ENCODE measurements at regions not wholly inside any gene's neighbourhood (a gene's known extent, or its start where the extent isn't known, plus 50 kb on each side); places are given as distances from the start of the nearest gene placed in this dataset.
"Not testable (repeated sequence)": the region's sequence is repeated elsewhere in the genome, so short reads cannot be mapped to it uniquely, and the experiment has no call there.

GRCh38 chr3:87564438-87564837 is 288.1 kb upstream of the POU1F1 start:
- DNase-seq, result no peak

DNA sequence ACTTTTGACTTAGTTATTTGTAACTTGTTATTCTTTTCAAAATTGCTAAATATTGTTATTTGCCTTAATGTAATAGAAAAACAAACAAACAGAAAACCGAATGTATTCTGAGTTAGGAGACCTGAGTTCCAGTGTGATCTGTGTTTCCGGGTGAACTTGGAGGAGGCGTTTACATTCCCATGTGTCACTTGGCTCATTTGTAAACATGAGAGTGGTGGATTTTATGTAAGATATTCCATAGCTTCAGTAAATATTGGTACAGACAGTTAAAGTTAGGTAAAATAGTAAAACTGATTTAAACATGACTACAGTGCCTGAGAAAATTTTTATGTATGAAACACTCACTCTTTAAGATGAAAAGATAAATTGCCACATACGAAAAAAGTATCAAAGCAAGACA is 287.3 kb upstream of the POU1F1 start:
- DNase-seq, result no peak

DNA sequence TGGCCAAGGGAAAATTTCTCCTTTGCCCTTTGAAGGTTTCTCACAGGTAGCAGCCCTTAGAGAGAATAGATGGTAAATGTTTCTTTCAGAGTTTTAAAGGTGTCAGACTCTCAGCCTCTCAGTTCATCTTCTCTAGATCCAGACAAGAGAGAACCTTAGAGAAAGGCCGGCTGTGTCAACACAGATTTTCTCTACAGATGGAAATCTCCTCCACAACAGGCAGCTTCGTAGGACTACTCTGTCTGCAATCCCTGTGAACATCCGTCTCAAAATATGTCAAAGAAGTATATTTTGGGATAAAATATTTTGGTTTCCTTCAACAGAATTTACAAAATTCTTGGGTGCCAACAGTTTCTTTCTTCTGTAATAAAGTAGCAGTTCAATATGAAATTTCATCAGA is 282.1 kb upstream of the POU1F1 start:
- no peak for DNase-seq

- DNase-seq, result no peak
Measured at GRCh38 chr3:87555290-87555689, 278.9 kb upstream of the POU1F1 start.

GRCh38 chr3:87553058-87553457 is 276.7 kb upstream of the POU1F1 start:
- no peak for DNase-seq

- no peak for DNase-seq
Measured at GRCh38 chr3:87550892-87551291, 274.5 kb upstream of the POU1F1 start.

GRCh38 chr3:87549208-87549607 is 272.8 kb upstream of the POU1F1 start:
- DNase-seq, result no peak

DNA sequence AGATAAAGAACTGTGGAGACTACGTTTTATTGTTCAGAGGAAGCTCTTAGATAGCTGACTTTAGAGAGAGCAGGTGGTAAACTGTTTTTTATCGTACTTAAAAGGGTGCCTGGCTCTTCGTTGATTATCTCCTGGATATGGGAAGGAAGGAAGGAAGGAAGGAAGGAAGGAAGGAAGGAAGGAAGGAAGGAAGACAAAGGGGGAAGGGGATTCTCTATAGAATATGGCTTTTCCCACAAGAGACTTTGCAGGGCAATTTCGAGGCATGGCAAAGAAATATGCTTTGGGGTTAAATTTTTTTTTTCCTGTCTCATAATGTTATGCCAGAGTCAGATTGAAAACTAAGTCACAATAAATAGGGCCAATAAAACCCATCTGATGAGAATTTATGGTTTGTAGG is 271.9 kb upstream of the POU1F1 start:
- no peak for DNase-seq

DNA sequence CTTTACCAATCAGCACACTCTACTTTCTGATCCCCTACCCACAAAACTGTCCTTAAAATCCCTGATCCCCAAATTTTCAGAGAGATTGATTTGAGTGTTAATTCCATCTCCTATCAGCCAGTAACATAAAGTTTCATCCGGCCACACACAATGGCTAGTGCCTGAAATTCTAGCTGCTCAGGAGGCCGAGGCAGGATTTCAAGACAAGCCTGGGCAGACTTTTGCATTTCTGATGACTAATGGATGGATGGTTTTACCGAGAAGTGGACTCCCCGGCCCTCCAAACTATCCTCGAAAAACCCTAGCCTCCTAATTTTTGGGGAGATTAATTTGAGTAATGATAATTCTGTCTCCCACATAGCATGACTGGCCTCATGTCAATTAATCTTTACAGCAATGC is 269.8 kb upstream of the POU1F1 start:
- no peak for DNase-seq

GRCh38 chr3:87543408-87543807 is 267.0 kb upstream of the POU1F1 start:
- not testable (repeated sequence) for DNase-seq

GRCh38 chr3:87541723-87542122 is 265.3 kb upstream of the POU1F1 start:
- no peak for DNase-seq

DNA sequence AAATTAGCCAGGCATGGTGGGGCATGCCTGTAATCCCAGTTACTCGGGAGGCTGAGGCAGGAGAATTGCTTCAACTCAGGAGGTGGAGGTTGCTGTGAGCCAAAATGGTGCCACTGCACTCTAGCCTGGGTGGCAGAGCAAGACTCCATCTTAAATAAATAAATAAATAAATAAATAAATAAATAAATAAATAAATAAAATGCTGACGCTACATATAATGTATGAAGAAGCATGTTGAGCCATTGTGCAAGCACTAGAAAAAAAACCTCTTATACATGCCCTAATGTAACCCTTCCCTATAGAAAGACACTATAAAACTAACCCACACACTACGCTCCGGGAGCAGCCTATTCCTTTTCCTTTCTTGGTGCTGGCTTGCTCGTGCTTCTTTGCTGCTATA is 262.3 kb upstream of the POU1F1 start:
- DNase-seq, result not testable (repeated sequence)

DNA sequence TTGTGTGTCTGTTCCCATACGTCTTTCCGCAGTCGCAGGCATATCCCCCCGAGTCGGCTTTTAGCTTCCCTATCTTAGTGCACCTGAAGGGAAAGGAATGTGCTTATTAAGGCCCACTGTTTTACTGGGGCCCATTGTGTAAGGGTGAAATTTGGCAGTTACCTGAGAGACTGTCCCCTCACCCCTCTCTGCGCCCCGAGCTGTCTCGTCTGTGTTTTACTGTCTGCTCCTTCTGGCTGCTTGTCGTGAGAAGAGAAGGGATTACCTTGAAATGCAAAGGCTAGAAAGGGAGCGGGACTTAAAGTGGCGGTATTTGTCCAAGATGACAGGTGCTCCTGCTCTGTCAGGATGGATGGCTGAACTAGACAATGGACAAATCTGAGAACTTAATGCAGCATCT is 233.0 kb upstream of the POU1F1 start:
- DNase-seq, result no peak

DNA sequence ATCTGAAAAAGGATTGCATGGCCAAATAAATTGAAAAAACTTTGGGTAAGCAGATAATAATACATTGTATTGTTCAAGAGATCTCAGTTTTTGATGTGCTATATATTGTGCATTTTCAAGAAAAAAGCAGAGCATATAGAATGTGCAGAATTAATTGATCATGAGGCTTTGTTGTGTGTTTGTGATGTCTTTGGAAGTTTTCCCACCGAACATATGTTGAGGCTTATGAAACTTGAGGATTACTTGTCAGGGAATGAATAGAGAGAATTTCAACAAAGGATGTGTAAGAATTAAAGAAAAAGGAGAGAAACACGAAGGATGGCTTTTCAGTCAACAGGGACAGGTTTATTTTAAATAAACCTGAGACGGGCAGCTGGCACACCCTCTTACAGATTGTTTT is 232.5 kb upstream of the POU1F1 start:
- DNase-seq, result no peak

DNA sequence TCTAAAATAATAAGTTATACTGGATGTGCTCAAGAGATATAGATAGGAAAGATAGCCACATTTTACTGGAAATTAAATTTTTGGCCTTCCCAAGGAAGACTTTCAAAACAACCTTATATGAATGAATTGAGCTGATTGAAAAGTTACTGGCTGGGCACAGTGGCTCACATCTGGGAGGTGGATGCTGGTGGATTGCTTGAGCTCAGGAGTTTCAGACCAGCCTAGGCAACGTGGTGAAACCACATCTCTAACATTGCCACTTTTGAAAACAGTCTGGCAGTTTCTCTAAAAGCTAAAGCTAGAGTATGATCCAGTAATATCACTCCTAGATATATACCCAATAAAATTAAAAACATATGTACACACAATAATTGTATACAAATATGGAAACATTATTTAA is 231.4 kb upstream of the POU1F1 start:
- DNase-seq, result no peak

GRCh38 chr3:87503900-87504498 is 227.6 kb upstream of the POU1F1 start:
- DNase-seq, result peak in 1 of 2 donors; percentile 17

DNA sequence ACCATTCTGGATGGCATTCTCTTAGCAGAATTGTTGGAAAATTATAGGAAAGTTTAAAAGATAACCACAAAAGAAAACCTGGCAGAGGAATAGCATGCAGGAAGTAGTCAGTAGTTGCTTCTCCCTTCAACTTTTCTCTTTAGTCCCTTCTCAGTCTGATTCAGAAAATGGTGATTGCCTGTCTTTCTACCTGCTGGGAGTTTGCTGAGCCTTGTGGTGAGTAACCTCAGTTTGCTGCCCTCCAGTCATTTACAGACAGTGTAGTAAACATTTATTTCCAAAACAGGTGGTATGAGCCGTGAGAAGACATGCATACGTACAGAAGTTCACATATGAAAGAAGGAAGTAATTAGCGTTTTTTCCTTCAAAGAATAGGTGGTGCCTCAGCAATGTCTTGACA is 224.7 kb upstream of the POU1F1 start:
- DNase-seq, result no peak

DNA sequence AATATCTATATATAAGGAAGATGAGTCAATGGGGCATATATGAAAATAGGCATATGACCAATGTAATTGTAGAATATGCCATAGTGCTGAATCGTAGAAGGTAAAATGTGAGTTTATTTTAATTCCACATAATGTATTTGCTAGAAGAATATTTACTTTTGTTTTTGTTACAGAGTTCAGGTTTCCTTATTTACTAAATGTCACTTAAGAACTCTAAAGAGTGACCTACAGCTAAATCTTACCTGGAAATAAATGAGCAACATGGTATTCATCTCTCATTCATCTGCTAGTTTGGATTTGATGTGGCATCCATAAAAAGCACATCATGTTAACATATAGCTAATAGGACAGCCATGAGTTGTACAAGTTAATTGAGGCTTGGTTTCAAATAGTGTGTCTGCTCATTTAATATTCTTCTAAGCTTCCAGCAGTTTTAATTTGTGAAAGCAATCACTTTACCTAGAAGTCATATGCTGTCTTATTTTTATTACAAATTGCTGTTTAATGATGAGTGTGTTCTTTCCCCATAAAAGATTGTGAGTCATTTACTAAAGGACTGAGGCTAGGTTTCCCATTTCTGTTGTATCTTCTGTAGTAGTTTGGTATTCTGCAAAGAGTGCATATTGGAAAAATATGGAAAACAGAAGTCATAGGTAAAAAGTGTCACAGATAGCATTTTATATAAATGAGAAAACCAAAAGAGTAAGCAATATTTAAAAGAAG is 222.1 kb upstream of the POU1F1 start:
- no peak for DNase-seq

DNA sequence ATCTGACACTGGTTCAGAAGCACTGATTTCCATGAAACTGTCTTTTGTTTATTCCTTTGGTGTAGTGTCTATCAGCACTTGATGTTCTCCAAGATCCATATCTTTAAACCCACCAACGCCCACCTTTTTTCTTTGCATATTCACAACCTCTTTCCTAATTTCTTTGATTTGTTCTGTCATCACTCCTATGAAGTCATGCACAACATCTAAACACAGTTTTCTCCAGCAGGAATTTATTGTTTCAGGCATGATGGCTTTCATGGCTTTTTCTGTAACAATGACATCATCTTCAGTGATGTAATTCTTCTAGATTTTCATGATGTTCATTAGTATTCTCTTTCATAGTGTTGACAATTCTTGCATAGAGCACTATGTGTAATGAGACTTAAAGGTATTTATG is 219.6 kb upstream of the POU1F1 start:
- no peak for DNase-seq

- no peak for DNase-seq
Measured at GRCh38 chr3:87494264-87494663, 217.9 kb upstream of the POU1F1 start.

DNA sequence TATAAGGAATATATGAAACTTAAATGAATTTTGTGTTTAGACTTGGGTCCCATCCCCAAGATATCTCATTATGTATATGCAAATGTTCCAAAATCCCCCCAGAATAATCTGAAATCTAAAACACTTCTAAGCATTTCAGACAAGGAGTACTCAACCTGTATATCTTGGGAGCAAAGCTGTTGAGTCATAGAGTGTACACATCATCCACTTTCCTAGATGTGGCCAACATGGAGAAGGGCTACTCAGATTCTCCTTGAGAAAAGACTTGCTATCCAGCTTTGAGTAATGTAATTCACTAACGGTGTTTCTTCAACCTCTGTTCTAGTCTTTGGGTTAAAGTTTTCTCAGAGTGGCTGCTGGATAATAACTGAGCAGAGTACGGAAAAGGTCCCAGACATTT is 215.5 kb upstream of the POU1F1 start:
- no peak for DNase-seq

- no peak for DNase-seq
Measured at GRCh38 chr3:87489892-87490291, 213.5 kb upstream of the POU1F1 start.

GRCh38 chr3:87488765-87489164 is 212.4 kb upstream of the POU1F1 start:
- DNase-seq, result no peak

- DNase-seq, result not testable (repeated sequence)
Measured at GRCh38 chr3:87486635-87487034, 210.3 kb upstream of the POU1F1 start.

GRCh38 chr3:87486115-87486514 is 209.7 kb upstream of the POU1F1 start:
- DNase-seq, result no peak
